GM19025 (cell line): ENCODE measurements at regions not wholly inside any gene's neighbourhood (a gene's known extent, or its start where the extent isn't known, plus 50 kb on each side); places are given as distances from the start of the nearest gene placed in this dataset.

ENCODE experiments used
- ATAC-seq: cut with Tn5 transposase; IDR thresholded peaks from one replicate; pipeline ENCODE4 v1.9.1; 2021; ENCODE audit warnings: mild to moderate bottlenecking, low read depth, moderate library complexity; ENCODE audit not compliant: unreplicated experiment

- no peak for ATAC-seq
Measured at GRCh38 chr4:126736133-126736518, 896.6 kb upstream of the INTU start.

GRCh38 chr4:126737899-126738526, 894.7 kb upstream of the INTU start:
- ATAC-seq: no peak

GRCh38 chr4:126738527-126738923, 894.2 kb upstream of the INTU start:
- no peak for ATAC-seq

GRCh38 chr4:126738926-126739325, 893.8 kb upstream of the INTU start:
- no peak for ATAC-seq

- ATAC-seq: no peak
Measured at GRCh38 chr4:126740687-126741086, 892.1 kb upstream of the INTU start.

GRCh38 chr4:126742048-126742447, 890.7 kb upstream of the INTU start:
- ATAC-seq: no peak

- no peak for ATAC-seq
Measured at GRCh38 chr4:126742885-126743284, 889.9 kb upstream of the INTU start.

- no peak for ATAC-seq
Measured at GRCh38 chr4:126748736-126749135, 884.0 kb upstream of the INTU start.

- ATAC-seq: no peak
Measured at GRCh38 chr4:126750723-126751122, 882.0 kb upstream of the INTU start.

- no peak for ATAC-seq
Measured at GRCh38 chr4:126752126-126752525, 880.6 kb upstream of the INTU start.

GRCh38 chr4:126752702-126753101, 880.1 kb upstream of the INTU start:
- ATAC-seq: no peak

- no peak for ATAC-seq
Measured at GRCh38 chr4:126753592-126753991, 879.2 kb upstream of the INTU start.

GRCh38 chr4:126755506-126755905, 877.3 kb upstream of the INTU start:
- no peak for ATAC-seq

- no peak for ATAC-seq
Measured at GRCh38 chr4:126756050-126756829, 876.5 kb upstream of the INTU start.

- no peak for ATAC-seq
Measured at GRCh38 chr4:126757219-126757618, 875.5 kb upstream of the INTU start.

GRCh38 chr4:126758493-126758892, 874.3 kb upstream of the INTU start:
- no peak for ATAC-seq

GRCh38 chr4:126761947-126762662, 870.7 kb upstream of the INTU start:
- ATAC-seq: no peak

GRCh38 chr4:126762663-126763247, 870.0 kb upstream of the INTU start:
- no peak for ATAC-seq

GRCh38 chr4:126766241-126766640, 866.5 kb upstream of the INTU start:
- ATAC-seq: no peak

- no peak for ATAC-seq
Measured at GRCh38 chr4:126768338-126768737, 864.4 kb upstream of the INTU start.
